SK-N-SH (cell line): ENCODE measurements at regions not wholly inside any gene's neighbourhood (a gene's known extent, or its start where the extent isn't known, plus 50 kb on each side); places are given as distances from the start of the nearest gene placed in this dataset.

Source experiments
- CTCF ChIA-PET: fragments of 300-600, 350-600 bp; formaldehyde crosslinking; extraction: SDS; loops from one replicate; lab custom pipeline; 2021; lab: Yijun Ruan, JAX
- POLR2A ChIA-PET: fragments of 350-600 bp; sonication (Branson Sonifier 250); formaldehyde crosslinking; extraction: SDS; loops from one replicate; lab custom pipeline; 2020; ENCODE audit warnings: antibody characterized with exemption, inconsistent platforms; lab: Yijun Ruan, JAX
- DNase-seq: peaks from one replicate; pipeline ENCODE4 v3.0.0; 2012
- H2AFZ ChIP-seq: fragments of 200-600 bp; sonication (generic); 2 replicates; pipeline ENCODE4 v1.8.1; 2016; ENCODE audit warnings: antibody characterized with exemption, mild to moderate bottlenecking, low read depth
- H3F3A ChIP-seq: fragments of 200-600 bp; sonication (generic); replicated peaks from 2 replicates; pipeline ENCODE3; 2016; ENCODE audit warnings: antibody characterized with exemption, mild to moderate bottlenecking; ENCODE audit not compliant: insufficient read depth
- H3K27ac ChIP-seq, 2 experiments: fragments of 200-500 bp in 1 of 2; fragments of 200-600 bp in 1 of 2; sonication (Bioruptor generic) in 1 of 2; sonication (generic), shearing (Covaris generic) in 1 of 2; 2 replicates each; pipeline versions ENCODE4 v1.5.1 to v1.6.1; 2014 to 2016; ENCODE audit warnings: low read depth in 2 of 2, inconsistent platforms in 1 of 2, low read length in 1 of 2, mild to moderate bottlenecking in 1 of 2, mixed read lengths in 1 of 2
- H3K27me3 ChIP-seq: fragments of 200-600 bp; sonication (generic), shearing (Covaris generic); 2 replicates; pipeline ENCODE4 v1.6.1; 2016; ENCODE audit warnings: mixed run types; ENCODE audit not compliant: insufficient read depth
- H3K36me3 ChIP-seq, 2 experiments: fragments of 200-500 bp in 1 of 2; fragments of 200-600 bp in 1 of 2; sonication (Bioruptor generic) in 1 of 2; sonication (generic) in 1 of 2; replicated peaks in 1 of 2; 2 replicates each; pipeline versions ENCODE3 to v1.5.1; 2014 to 2016; ENCODE audit warnings: low read length in 1 of 2, mild to moderate bottlenecking in 1 of 2; ENCODE audit not compliant: insufficient read depth in 2 of 2, control insufficient read depth in 1 of 2
- H3K4me1 ChIP-seq, 2 experiments: fragments of 200-500 bp in 1 of 2; fragments of 200-600 bp in 1 of 2; sonication (Bioruptor generic) in 1 of 2; sonication (generic), shearing (Covaris generic) in 1 of 2; 2 replicates each; pipeline versions ENCODE4 v1.5.1 to v1.6.1; 2014 to 2016; ENCODE audit warnings: low read depth in 1 of 2, low read length in 1 of 2, mixed run types in 1 of 2; ENCODE audit not compliant: insufficient read depth in 2 of 2, control insufficient read depth in 1 of 2
- H3K4me2 ChIP-seq: fragments of 200-600 bp; sonication (generic), shearing (Covaris generic); 2 replicates; pipeline ENCODE4 v1.6.1; 2017; ENCODE audit warnings: mixed run types
- H3K4me3 ChIP-seq, 2 experiments: fragments of 200-500 bp in 1 of 2; fragments of 200-600 bp in 1 of 2; sonication (Bioruptor generic) in 1 of 2; sonication (generic), shearing (Covaris generic) in 1 of 2; 2 replicates each; pipeline versions ENCODE4 v1.5.1 to v1.8.1; 2014 to 2016; ENCODE audit warnings: low read depth in 2 of 2, inconsistent platforms in 1 of 2, low read length in 1 of 2, mild to moderate bottlenecking in 1 of 2, mixed read lengths in 1 of 2, moderate library complexity in 1 of 2
- H3K79me2 ChIP-seq: fragments of 200-600 bp; sonication (generic); 2 replicates; pipeline ENCODE4 v1.8.1; 2017; ENCODE audit warnings: mild to moderate bottlenecking; ENCODE audit not compliant: insufficient read depth
- H3K9ac ChIP-seq: fragments of 200-600 bp; sonication (generic); 2 replicates; pipeline ENCODE4 v1.6.1; 2017; ENCODE audit warnings: mixed run types
- H3K9me2 ChIP-seq: fragments of 200-600 bp; sonication (generic); 2 replicates; pipeline ENCODE4 v1.6.1; 2017; ENCODE audit warnings: mixed run types
- H3K9me3 ChIP-seq: fragments of 200-600 bp; sonication (generic); 2 replicates; pipeline ENCODE4 v1.6.1; 2017; ENCODE audit warnings: mixed run types, mild to moderate bottlenecking, moderate library complexity
- H4K20me1 ChIP-seq: fragments of 200-600 bp; sonication (generic); 2 replicates; pipeline ENCODE4 v1.6.1; 2017; ENCODE audit warnings: mild to moderate bottlenecking, mixed run types; ENCODE audit not compliant: insufficient read depth
- CTCF ChIP-seq: fragments of 200-600 bp; sonication (generic); IDR thresholded peaks from 2 replicates; pipeline ENCODE4 v1.6.1; 2017; ENCODE audit warnings: antibody characterized with exemption, mild to moderate bottlenecking, moderate library complexity
- FOXJ3 ChIP-seq: sonication (generic); formaldehyde crosslinking; IDR thresholded peaks from 2 replicates; pipeline ENCODE4 v1.5.1; 2020; ENCODE audit warnings: mild to moderate bottlenecking, missing genetic modification reagents
- FOXM1 ChIP-seq: IDR thresholded peaks from 2 replicates; pipeline ENCODE4 v1.4.0; 2012; ENCODE audit warnings: low read depth, mild to moderate bottlenecking
- GABPA ChIP-seq: IDR thresholded peaks from 2 replicates; pipeline ENCODE4 v1.4.0; 2012; ENCODE audit warnings: low read depth, mild to moderate bottlenecking
- MAX ChIP-seq: IDR thresholded peaks from 2 replicates; pipeline ENCODE4 v1.4.0; 2012; ENCODE audit warnings: low read depth
- MXI1 ChIP-seq: IDR thresholded peaks from 2 replicates; pipeline ENCODE4 v1.6.1; 2012; ENCODE audit warnings: mild to moderate bottlenecking, low read depth, low read length, improper control_type of control experiment
- NFIC ChIP-seq: IDR thresholded peaks from 2 replicates; pipeline ENCODE4 v1.4.0; 2012; ENCODE audit warnings: borderline replicate concordance
- NRF1 ChIP-seq: IDR thresholded peaks from 2 replicates; pipeline ENCODE4 v1.6.1; 2012; ENCODE audit warnings: low read depth, mild to moderate bottlenecking, low read length
- POLR2AphosphoS5 ChIP-seq: IDR thresholded peaks from 2 replicates; pipeline ENCODE4 v1.6.1; 2012; ENCODE audit warnings: low read depth, low read length
- RAD21 ChIP-seq: IDR thresholded peaks from 2 replicates; pipeline ENCODE4 v1.6.1; 2012; ENCODE audit warnings: mild to moderate bottlenecking, low read length
- SIN3A ChIP-seq: IDR thresholded peaks from 2 replicates; pipeline ENCODE4 v1.6.1; 2012; ENCODE audit warnings: low read depth, mild to moderate bottlenecking, low read length, moderate library complexity, borderline replicate concordance
- SMC3 ChIP-seq: IDR thresholded peaks from 2 replicates; pipeline ENCODE4 v1.6.1; 2012; ENCODE audit warnings: low read depth, low read length, improper control_type of control experiment
- TAF1 ChIP-seq: IDR thresholded peaks from 2 replicates; pipeline ENCODE4 v1.6.1; 2012; ENCODE audit warnings: low read depth, mild to moderate bottlenecking, low read length, moderate library complexity, borderline replicate concordance
- TCF12 ChIP-seq: IDR thresholded peaks from 2 replicates; pipeline ENCODE4 v1.4.0; 2012
- TEAD4 ChIP-seq: IDR thresholded peaks from 2 replicates; pipeline ENCODE4 v1.4.0; 2012; ENCODE audit warnings: mild to moderate bottlenecking, borderline replicate concordance; ENCODE audit not compliant: insufficient read depth
- WGBS: methylation state at CpG from one replicate; pipeline ENCODE4 v1.1.6; 2017; ENCODE audit warnings: low lambda C conversion rate; 5-methylcytosine and 5-hydroxymethylcytosine counted together
- TF ChIP-seq, protein P1 (sequence below): fragments of 150-350 bp; IDR thresholded peaks from 2 replicates; pipeline ENCODE4 v1.6.1; 2016; ENCODE audit warnings: mild to moderate bottlenecking, low read depth, low read length
- TF ChIP-seq, protein P2 (sequence below): IDR thresholded peaks from 2 replicates; pipeline ENCODE4 v1.4.0; 2012; ENCODE audit warnings: low read depth, borderline replicate concordance

DNA sequence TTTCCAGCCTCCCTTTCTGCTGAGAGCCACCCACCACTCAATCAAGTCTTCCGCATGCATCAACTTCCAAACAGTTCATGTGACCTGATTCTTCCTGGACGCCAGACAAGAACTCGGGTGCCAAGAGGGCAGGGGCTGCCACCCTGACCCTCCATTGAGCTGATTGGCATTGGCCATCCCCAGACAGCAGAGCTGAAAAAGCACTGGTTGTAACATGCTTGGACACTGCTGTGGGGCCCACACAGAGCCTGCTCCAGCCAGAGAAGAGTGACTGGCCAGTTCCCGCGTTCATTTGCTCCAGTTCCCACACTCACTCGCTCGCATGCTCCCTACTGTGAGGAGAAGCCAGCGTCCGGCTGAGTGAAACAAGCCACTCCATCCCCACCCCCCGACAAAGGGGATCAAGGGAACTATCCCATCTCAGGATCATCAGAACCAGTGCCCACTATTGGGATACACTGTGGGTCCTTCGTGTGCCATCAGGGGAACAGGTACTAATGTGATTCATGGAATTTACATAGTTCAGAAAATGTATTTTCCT lies 420.3 kb downstream of the NPHP4 start:
- H3K4me3 ChIP-seq: no peak overlapping the region
- H3K4me1 ChIP-seq: no peaks in the 10 kb centered on the region
- no peaks in the 10 kb centered on the region for H3F3A ChIP-seq
- H3K27ac ChIP-seq: no peak overlapping the region
- H3K9me3 ChIP-seq: no peaks in the 10 kb centered on the region
- H3K36me3 ChIP-seq: no peaks in the 10 kb centered on the region
- no peaks in the 10 kb centered on the region for H3K9me2 ChIP-seq
- ChIA-PET POLR2A (no interaction called here), CTCF (interaction anchor here (0.7 kb wide), 1 partner anchor 20 kb away, joined by 3 read pairs; no protein-coding TSS in a partner anchor)
- no peaks in the 10 kb centered on the region for H4K20me1 ChIP-seq
- DNase-seq: no peak
- no peak for TF ChIP-seq TCF12
- TF ChIP-seq FOXM1: no peak
- TF ChIP-seq, protein P1, sequence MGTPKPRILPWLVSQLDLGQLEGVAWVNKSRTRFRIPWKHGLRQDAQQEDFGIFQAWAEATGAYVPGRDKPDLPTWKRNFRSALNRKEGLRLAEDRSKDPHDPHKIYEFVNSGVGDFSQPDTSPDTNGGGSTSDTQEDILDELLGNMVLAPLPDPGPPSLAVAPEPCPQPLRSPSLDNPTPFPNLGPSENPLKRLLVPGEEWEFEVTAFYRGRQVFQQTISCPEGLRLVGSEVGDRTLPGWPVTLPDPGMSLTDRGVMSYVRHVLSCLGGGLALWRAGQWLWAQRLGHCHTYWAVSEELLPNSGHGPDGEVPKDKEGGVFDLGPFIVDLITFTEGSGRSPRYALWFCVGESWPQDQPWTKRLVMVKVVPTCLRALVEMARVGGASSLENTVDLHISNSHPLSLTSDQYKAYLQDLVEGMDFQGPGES: no peak
- TF ChIP-seq RAD21: no peak
- TF ChIP-seq NRF1: no peak
- no peak for TF ChIP-seq NFIC
- TF ChIP-seq SIN3A: no peak
- TF ChIP-seq TAF1: no peak
- TF ChIP-seq SMC3: no peak
- TF ChIP-seq, protein P2, sequence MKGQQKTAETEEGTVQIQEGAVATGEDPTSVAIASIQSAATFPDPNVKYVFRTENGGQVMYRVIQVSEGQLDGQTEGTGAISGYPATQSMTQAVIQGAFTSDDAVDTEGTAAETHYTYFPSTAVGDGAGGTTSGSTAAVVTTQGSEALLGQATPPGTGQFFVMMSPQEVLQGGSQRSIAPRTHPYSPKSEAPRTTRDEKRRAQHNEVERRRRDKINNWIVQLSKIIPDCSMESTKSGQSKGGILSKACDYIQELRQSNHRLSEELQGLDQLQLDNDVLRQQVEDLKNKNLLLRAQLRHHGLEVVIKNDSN: no peak
- no peak for TF ChIP-seq GABPA
- TF ChIP-seq TEAD4: no peak
- no peak for TF ChIP-seq CTCF
- no peaks in the 10 kb centered on the region for H3K27me3 ChIP-seq
- no peak overlapping the region for H3K4me2 ChIP-seq
- WGBS: 48% methylated on average over 7 of the region's 11 CpGs
- no peaks in the 10 kb centered on the region for H3K79me2 ChIP-seq
- H2AFZ ChIP-seq: no peak overlapping the region
- H3K9ac ChIP-seq: no peak overlapping the region

DNA sequence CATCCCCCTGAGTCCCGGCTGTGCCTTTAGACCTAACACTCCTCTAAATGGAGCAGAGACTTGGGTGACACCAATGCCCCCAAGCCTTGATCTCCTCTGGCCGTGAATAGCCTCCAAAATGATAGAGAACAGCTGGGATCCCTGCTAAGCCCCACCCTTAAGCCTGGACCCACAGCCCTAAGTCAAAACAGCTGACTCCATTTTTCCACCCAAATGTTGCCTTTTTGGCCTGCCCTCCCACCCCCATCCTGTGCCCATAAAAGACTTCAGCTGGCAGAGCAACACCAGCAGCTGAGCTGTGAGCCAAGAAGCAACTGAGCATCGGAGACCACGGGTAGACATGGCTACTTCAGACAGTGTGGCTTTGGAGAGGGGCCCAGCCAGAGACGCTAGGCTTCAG lies 420.8 kb downstream of the NPHP4 start:
- Histone ChIP-seq H3K4me1 (no peaks in the 10 kb centered on the region), H3K36me3 (no peaks in the 10 kb centered on the region), H3K4me3 (no peak overlapping the region), H3F3A (no peaks in the 10 kb centered on the region), H3K9me3 (no peaks in the 10 kb centered on the region), H3K9me2 (no peaks in the 10 kb centered on the region), H3K4me2 (no peak overlapping the region), H3K9ac (no peak overlapping the region), H4K20me1 (no peaks in the 10 kb centered on the region), H3K27ac (no peak overlapping the region), H3K79me2 (no peaks in the 10 kb centered on the region), H2AFZ (no peak overlapping the region), H3K27me3 (no peaks in the 10 kb centered on the region)
- DNase-seq: no peak
- ChIA-PET POLR2A (no interaction called here), CTCF (interaction anchor here (0.7 kb wide), 1 partner anchor 19 kb away, joined by 3 read pairs; no protein-coding TSS in a partner anchor)
- WGBS: 19% methylated on average over 5 of the region's 5 CpGs
- no peak for TF ChIP-seq TEAD4
- TF ChIP-seq MXI1: no peak
- no peak for TF ChIP-seq SMC3
- TF ChIP-seq, protein P1: no peak
- no peak for TF ChIP-seq NFIC
- TF ChIP-seq MAX: no peak
- TF ChIP-seq FOXJ3: no peak
- no peak for TF ChIP-seq POLR2AphosphoS5
